HEK293 (cell line): ENCODE measurements at regions not wholly inside any gene's neighbourhood (a gene's known extent, or its start where the extent isn't known, plus 50 kb on each side); places are given as distances from the start of the nearest gene placed in this dataset.

Experiments used
- CTCF ChIA-PET: fragments of 350-600 bp; formaldehyde crosslinking; extraction: SDS; loops from one replicate; lab custom pipeline; 2021; ENCODE audit warnings: antibody characterized with exemption; lab: Yijun Ruan, JAX
- POLR2A ChIA-PET: fragments of 300-600 bp; formaldehyde crosslinking; extraction: SDS; loops from one replicate; lab custom pipeline; 2020; ENCODE audit warnings: antibody characterized with exemption, inconsistent platforms; lab: Yijun Ruan, JAX
- H3K27ac ChIP-seq: fragments of 200-500 bp; sonication (Bioruptor generic); 2 replicates; pipeline ENCODE4 v1.5.1; 2014; ENCODE audit warnings: low read depth, low read length, control low read depth, inconsistent platforms; ENCODE audit errors: extremely low read depth
- H3K36me3 ChIP-seq, 2 experiments: fragments of 200-500 bp in 1 of 2; sonication (Bioruptor generic) in 1 of 2; 1 replicate in 1 of 2; 2 replicates in 1 of 2; pipeline ENCODE4 v1.5.1; 2014 to 2017; ENCODE audit warnings: inconsistent platforms in 2 of 2, low read length in 2 of 2; ENCODE audit not compliant: control insufficient read depth in 2 of 2, insufficient read depth in 1 of 2
- H3K4me1 ChIP-seq: fragments of 200-500 bp; sonication (Bioruptor generic); 2 replicates; pipeline ENCODE4 v1.5.1; 2014; ENCODE audit warnings: mild to moderate bottlenecking, low read length, inconsistent platforms; ENCODE audit not compliant: control insufficient read depth, insufficient read depth
- H3K4me3 ChIP-seq: 2 replicates; pipeline ENCODE4 v1.5.1; 2011; ENCODE audit warnings: low read depth, mild to moderate bottlenecking, control low read depth, low read length, moderate library complexity
- H3K9me3 ChIP-seq: fragments of 200-500 bp; sonication (Bioruptor generic); 2 replicates; pipeline ENCODE4 v1.5.1; 2014; ENCODE audit warnings: low read depth, low read length, inconsistent platforms; ENCODE audit not compliant: control insufficient read depth, insufficient read depth
- ATF2 ChIP-seq: fragments of 450-650 bp; formaldehyde crosslinking; IDR thresholded peaks from 2 replicates; pipeline ENCODE4 v1.5.1; 2016; ENCODE audit warnings: missing biosample characterization, missing genetic modification characterization, low read depth
- GLI4 ChIP-seq: fragments of 450-650 bp; formaldehyde crosslinking; IDR thresholded peaks from 2 replicates; pipeline ENCODE4 v1.5.1; 2016; ENCODE audit warnings: missing biosample characterization, missing genetic modification characterization
- INSM2 ChIP-seq: fragments of 450-650 bp; formaldehyde crosslinking; IDR thresholded peaks from 2 replicates; pipeline ENCODE4 v1.5.1; 2016; ENCODE audit warnings: missing biosample characterization, missing genetic modification characterization
- MEIS1 ChIP-seq: sonication (generic); formaldehyde crosslinking; IDR thresholded peaks from 2 replicates; pipeline ENCODE4 v1.8.1; 2022; ENCODE audit warnings: missing genetic modification reagents, mild to moderate bottlenecking, borderline replicate concordance
- SETDB1 ChIP-seq: IDR thresholded peaks from one replicate; pipeline ENCODE4 v1.6.1; 2017; ENCODE audit warnings: mild to moderate bottlenecking, low read length, moderate library complexity, mixed read lengths; ENCODE audit not compliant: insufficient read length
- ZBTB7A ChIP-seq: fragments of 450-650 bp; formaldehyde crosslinking; IDR thresholded peaks from 2 replicates; pipeline ENCODE4 v1.5.1; 2016; ENCODE audit warnings: low read depth, missing biosample characterization, missing genetic modification characterization
- ZNF16 ChIP-seq: fragments of 450-650 bp; formaldehyde crosslinking; IDR thresholded peaks from 2 replicates; pipeline ENCODE4 v1.5.1; 2016; ENCODE audit warnings: low read depth, missing biosample characterization, missing genetic modification characterization
- ZNF19 ChIP-seq: fragments of 450-650 bp; formaldehyde crosslinking; IDR thresholded peaks from 2 replicates; pipeline ENCODE4; 2016; ENCODE audit warnings: missing biosample characterization, missing genetic modification characterization, low read depth
- ZNF24 ChIP-seq: fragments of 450-650 bp; formaldehyde crosslinking; IDR thresholded peaks from 2 replicates; pipeline ENCODE4 v1.5.1; 2016; ENCODE audit warnings: missing biosample characterization, missing genetic modification characterization
- ZNF302 ChIP-seq: fragments of 450-650 bp; formaldehyde crosslinking; IDR thresholded peaks from 2 replicates; pipeline ENCODE4 v1.5.1; 2016; ENCODE audit warnings: missing biosample characterization, missing genetic modification characterization, low read depth
- ZNF341 ChIP-seq: fragments of 450-650 bp; formaldehyde crosslinking; IDR thresholded peaks from 2 replicates; pipeline ENCODE4; 2016; ENCODE audit warnings: low read depth, missing biosample characterization, missing genetic modification characterization
- ZNF423 ChIP-seq: fragments of 450-650 bp; formaldehyde crosslinking; IDR thresholded peaks from 2 replicates; pipeline ENCODE4 v1.5.1; 2016; ENCODE audit warnings: missing biosample characterization, missing genetic modification characterization
- ZNF426 ChIP-seq: fragments of 450-650 bp; formaldehyde crosslinking; IDR thresholded peaks from 2 replicates; pipeline ENCODE4 v1.5.1; 2017; ENCODE audit warnings: missing biosample characterization, missing genetic modification characterization, mild to moderate bottlenecking, inconsistent platforms, moderate library complexity
- ZNF501 ChIP-seq: fragments of 450-650 bp; formaldehyde crosslinking; IDR thresholded peaks from 2 replicates; pipeline ENCODE4 v1.5.1; 2016; ENCODE audit warnings: missing biosample characterization, missing genetic modification characterization
- ZNF510 ChIP-seq: fragments of 450-650 bp; formaldehyde crosslinking; IDR thresholded peaks from 2 replicates; pipeline ENCODE4 v1.5.1; 2018; ENCODE audit warnings: mild to moderate bottlenecking, missing genetic modification characterization, missing biosample characterization; ENCODE audit not compliant: insufficient replicate concordance
- ZNF596 ChIP-seq: fragments of 450-650 bp; IDR thresholded peaks from 2 replicates; pipeline ENCODE4 v1.5.0; 2018; ENCODE audit warnings: missing biosample characterization, mild to moderate bottlenecking, missing genetic modification characterization, moderate library complexity
- ZNF670 ChIP-seq: fragments of 450-650 bp; formaldehyde crosslinking; IDR thresholded peaks from 2 replicates; pipeline ENCODE4 v1.5.1; 2016; ENCODE audit warnings: missing biosample characterization, missing genetic modification characterization, low read depth
- ZNF776 ChIP-seq: fragments of 450-650 bp; formaldehyde crosslinking; IDR thresholded peaks from 2 replicates; pipeline ENCODE4 v1.5.0; 2017; ENCODE audit warnings: missing biosample characterization, missing genetic modification characterization, borderline replicate concordance
- ZNF830 ChIP-seq: fragments of 450-650 bp; IDR thresholded peaks from 2 replicates; pipeline ENCODE4 v1.5.0; 2018; ENCODE audit warnings: missing biosample characterization, missing genetic modification characterization, low read depth, mild to moderate bottlenecking, moderate library complexity
- ZSCAN4 ChIP-seq: fragments of 450-650 bp; formaldehyde crosslinking; IDR thresholded peaks from 2 replicates; pipeline ENCODE4 v1.5.1; 2017; ENCODE audit warnings: missing biosample characterization, missing genetic modification characterization

GRCh38 chr1:58338081-58338480, 208.4 kb downstream of the OMA1 start:
- TF ChIP-seq ZBTB7A (no peak), SETDB1 (no peak), MEIS1 (CRISPR knock-in tag) (no peak), ZNF776 (tag by site-specific recombination) (no peak), ZSCAN4 (tag by site-specific recombination) (no peak), INSM2 (tag by site-specific recombination) (no peak), ZNF423 (no peak), ZNF670 (tag by site-specific recombination) (no peak), ZNF16 (tag by site-specific recombination) (no peak), ZNF501 (tag by site-specific recombination) (no peak), ATF2 (tag by site-specific recombination) (no peak), GLI4 (no peak), ZNF426 (tag by site-specific recombination) (no peak), ZNF19 (no peak)
- TF ChIP-seq, all 188 proteins: peak for 0
- H3K9me3 ChIP-seq, result no peaks in the 10 kb centered on the region
- CTCF ChIA-PET, result no interaction called here

GRCh38 chr1:58333511-58333910, 213.0 kb downstream of the OMA1 start:
- Histone ChIP-seq H3K9me3 (no peaks in the 10 kb centered on the region), H3K4me3 (no peak overlapping the region), H3K4me1 (no peaks in the 10 kb centered on the region), H3K36me3 (no peaks in the 10 kb centered on the region), H3K27ac (no peak overlapping the region)
- ChIA-PET POLR2A (no interaction called here), CTCF (interaction anchor here (0.7 to 1.0 kb wide), 2 partner anchors 133 to 831 kb away, joined by 3 read pairs; no protein-coding TSS in a partner anchor)
- TF ChIP-seq ZNF341 (tag by site-specific recombination) (no peak), ZNF302 (tag by site-specific recombination) (no peak), ZNF510 (tag by site-specific recombination) (no peak), ZNF24 (tag by site-specific recombination) (no peak), ZNF830 (tag by site-specific recombination) (no peak), ZNF596 (tag by site-specific recombination) (no peak)

More at GRCh38 chr1:58338081-58338480, 208.4 kb downstream of the OMA1 start:
- Histone ChIP-seq H3K4me1 (no peaks in the 10 kb centered on the region), H3K4me3 (no peak overlapping the region), H3K36me3 (no peaks in the 10 kb centered on the region), H3K27ac (no peak overlapping the region)
- POLR2A ChIA-PET, result no interaction called here
